Umbilical cord (tissue), 1 donor: ENCODE measurements at regions not wholly inside any gene's neighbourhood (a gene's known extent, or its start where the extent isn't known, plus 50 kb on each side); places are given as distances from the start of the nearest gene placed in this dataset.

Experiments used
- DNase-seq: peaks from one replicate; pipeline ENCODE4 v3.0.0-alpha.2; 2015; ENCODE audit warnings: low spot score

- DNase-seq: no peak
Measured at GRCh38 chr11:93074352-93074751, 104.9 kb downstream of the MTNR1B start.

GRCh38 chr11:93075782-93076181 is 106.3 kb downstream of the MTNR1B start:
- peak; percentile 68 for DNase-seq

- DNase-seq: no peak
Measured at GRCh38 chr11:93080146-93080759, 110.8 kb downstream of the MTNR1B start.

GRCh38 chr11:93081694-93082093 is 112.2 kb downstream of the MTNR1B start:
- no peak for DNase-seq

- DNase-seq: no peak
Measured at GRCh38 chr11:93082900-93083299, 113.4 kb downstream of the MTNR1B start.

- no peak for DNase-seq
Measured at GRCh38 chr11:93084727-93085505, 112.9 kb downstream of the SLC36A4 start.

GRCh38 chr11:93089474-93090102 is 108.2 kb downstream of the SLC36A4 start:
- peak; percentile 44 for DNase-seq
